ENCODE measurements at regions not wholly inside any gene's neighbourhood (a gene's known extent, or its start where the extent isn't known, plus 50 kb on each side); places are given as distances from the start of the nearest gene placed in this dataset.

- Histone ChIP-seq H3K36me3 (no peaks in the 10 kb centered on the region), H3K9me3 (no peaks in the 10 kb centered on the region), H3K4me3 (no peak overlapping the region), H3K4me1 (peaks cover 0 to 22% (median 11%) of the 10 kb centered on the region in 9 donors), H3K27ac (no peak overlapping the region), H3K27me3 (no peaks in the 10 kb centered on the region)
- DNase-seq (no peak), ATAC-seq (no peak)
- intact Hi-C loops (cut with DNase I): no loop called here
- 67 to 75% methylated on average over 6 of the region's 6 CpGs for WGBS, 2 donors
- TF ChIP-seq, protein P1, sequence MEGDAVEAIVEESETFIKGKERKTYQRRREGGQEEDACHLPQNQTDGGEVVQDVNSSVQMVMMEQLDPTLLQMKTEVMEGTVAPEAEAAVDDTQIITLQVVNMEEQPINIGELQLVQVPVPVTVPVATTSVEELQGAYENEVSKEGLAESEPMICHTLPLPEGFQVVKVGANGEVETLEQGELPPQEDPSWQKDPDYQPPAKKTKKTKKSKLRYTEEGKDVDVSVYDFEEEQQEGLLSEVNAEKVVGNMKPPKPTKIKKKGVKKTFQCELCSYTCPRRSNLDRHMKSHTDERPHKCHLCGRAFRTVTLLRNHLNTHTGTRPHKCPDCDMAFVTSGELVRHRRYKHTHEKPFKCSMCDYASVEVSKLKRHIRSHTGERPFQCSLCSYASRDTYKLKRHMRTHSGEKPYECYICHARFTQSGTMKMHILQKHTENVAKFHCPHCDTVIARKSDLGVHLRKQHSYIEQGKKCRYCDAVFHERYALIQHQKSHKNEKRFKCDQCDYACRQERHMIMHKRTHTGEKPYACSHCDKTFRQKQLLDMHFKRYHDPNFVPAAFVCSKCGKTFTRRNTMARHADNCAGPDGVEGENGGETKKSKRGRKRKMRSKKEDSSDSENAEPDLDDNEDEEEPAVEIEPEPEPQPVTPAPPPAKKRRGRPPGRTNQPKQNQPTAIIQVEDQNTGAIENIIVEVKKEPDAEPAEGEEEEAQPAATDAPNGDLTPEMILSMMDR (IDR thresholded peaks at IDR 0.05): no peak
Observed at GRCh38 chr11:15897211-15897960, 459.0 kb downstream of the SOX6 start.

GRCh38 chr11:15901054-15901453 is 455.3 kb downstream of the SOX6 start:
- Histone ChIP-seq H3K27me3 (no peaks in the 10 kb centered on the region), H3K4me3 (no peak overlapping the region), H3K36me3 (no peaks in the 10 kb centered on the region), H3K9me3 (no peaks in the 10 kb centered on the region), H3K4me1 (peaks cover 0 to 17% (median 11%) of the 10 kb centered on the region in 9 donors), H3K27ac (no peak overlapping the region)
- DNase-seq (peak; percentile 21 to 45), ATAC-seq (peak; percentile 44 to 85 (median 80))
- TF ChIP-seq, protein P1 (IDR thresholded peaks at IDR 0.05): peak in 8 of 9 donors; percentile 12 to 61 (median 50)
- intact Hi-C loops (cut with DNase I): loop anchor here in 2 of 10 donors (5.0 kb wide), 1 partner anchor 711 kb away; no protein-coding TSS in a partner anchor
- WGBS, 2 donors: 65 to 67% methylated on average over 6 of the region's 6 CpGs

DNA sequence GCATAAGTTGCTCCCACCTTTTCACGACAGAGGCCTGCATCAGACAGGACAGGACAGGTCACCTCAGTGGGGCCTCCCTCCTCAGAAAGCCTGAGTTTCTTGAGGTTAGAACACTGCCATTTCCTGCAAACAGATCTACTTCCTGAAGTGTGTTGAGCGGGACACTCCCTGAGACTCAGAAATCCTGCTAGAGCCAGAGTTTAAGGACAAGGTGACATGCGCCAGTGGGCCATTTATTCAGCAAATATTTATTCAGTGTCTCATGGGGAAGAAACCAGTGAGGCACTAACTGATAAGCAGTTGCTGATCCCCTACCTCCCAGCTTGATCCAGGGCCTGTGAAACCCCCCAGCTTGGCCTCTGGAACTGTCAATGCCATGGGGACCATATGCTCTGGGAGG is 454.6 kb downstream of the SOX6 start:
- Histone ChIP-seq H3K4me3 (no peak overlapping the region), H3K4me1 (peaks cover 0 to 17% (median 11%) of the 10 kb centered on the region in 9 donors), H3K36me3 (no peaks in the 10 kb centered on the region), H3K27me3 (no peaks in the 10 kb centered on the region), H3K27ac (no peak overlapping the region), H3K9me3 (no peaks in the 10 kb centered on the region)
- ATAC-seq (peak in 3 of 8 donors; percentile 21 to 32 (median 27)), DNase-seq (no peak)
- 66 to 86% methylated on average over 3 of the region's 3 CpGs for WGBS, 2 donors
- TF ChIP-seq, protein P1 (IDR thresholded peaks at IDR 0.05): no peak
- intact Hi-C loops (cut with DNase I): loop anchor here in 2 of 10 donors (5.0 kb wide), 1 partner anchor 711 kb away; no protein-coding TSS in a partner anchor

DNA sequence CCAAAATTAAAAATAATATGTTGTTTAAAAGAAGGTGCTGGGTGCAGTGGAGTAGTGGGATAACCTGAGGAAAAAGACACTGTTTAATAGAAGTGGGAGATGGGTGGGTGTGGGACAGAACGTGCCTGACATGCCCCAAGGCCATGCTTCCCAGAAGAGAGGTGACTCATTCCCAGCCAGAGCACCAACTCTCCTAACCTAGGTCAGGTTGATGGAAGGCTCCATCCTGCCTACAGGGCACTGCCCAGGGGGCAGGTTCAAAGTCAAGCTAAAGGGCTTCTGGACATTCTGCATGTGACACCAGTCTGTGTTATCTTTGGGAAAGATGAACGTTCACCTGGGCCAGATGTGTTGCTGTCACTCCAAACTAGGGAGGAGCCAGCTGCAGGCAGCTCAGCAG is 453.1 kb downstream of the SOX6 start:
- no peaks in the 10 kb centered on the region for H3K27me3 ChIP-seq
- intact Hi-C loops (cut with DNase I): loop anchor here in 2 of 10 donors (5.0 kb wide), 1 partner anchor 709 kb away; no protein-coding TSS in a partner anchor
- H3K4me1 ChIP-seq: peaks cover 0 to 17% (median 8%) of the 10 kb centered on the region in 9 donors
- H3K4me3 ChIP-seq: no peak overlapping the region
- 72 to 81% methylated on average over 2 of the region's 2 CpGs for WGBS, 2 donors
- no peaks in the 10 kb centered on the region for H3K9me3 ChIP-seq
- ATAC-seq (no peak), DNase-seq (no peak)
- TF ChIP-seq, protein P1 (IDR thresholded peaks at IDR 0.05): no peak
- no peaks in the 10 kb centered on the region for H3K36me3 ChIP-seq
- no peak overlapping the region for H3K27ac ChIP-seq

All from heart right ventricle (tissue), 16 donors.